Bronchial epithelial cell (primary cell): ENCODE measurements at regions not wholly inside any gene's neighbourhood (a gene's known extent, or its start where the extent isn't known, plus 50 kb on each side); places are given as distances from the start of the nearest gene placed in this dataset.
A peak's percentile ranks its signal among the peaks of the same experiment; 100 is the strongest.

Experiments used
- DNase-seq: peaks from one replicate; pipeline ENCODE4 v3.0.0-alpha.2; 2010; ENCODE audit warnings: low read depth
- FAIRE-seq: peaks from 2 replicates; lab custom pipeline; 2011; peaks lifted over from hg19 to GRCh38; lab: Jason Lieb, UNC
- H3K27me3 ChIP-seq: 2 replicates; pipeline ENCODE4 v1.5.1; 2011; ENCODE audit warnings: low read length; ENCODE audit not compliant: control insufficient read depth, insufficient read depth
- H3K36me3 ChIP-seq: 2 replicates; pipeline ENCODE4 v1.5.1; 2011; ENCODE audit warnings: low read length; ENCODE audit not compliant: control insufficient read depth, insufficient read depth
- H3K4me3 ChIP-seq: 2 replicates; pipeline ENCODE4 v1.5.1; 2011; ENCODE audit warnings: mild to moderate bottlenecking, low read depth, low read length, control low read depth
- CTCF ChIP-seq: IDR thresholded peaks from 2 replicates; pipeline ENCODE4 v1.5.1; 2011; ENCODE audit warnings: mild to moderate bottlenecking, moderate library complexity, low read length, control low read depth, inconsistent platforms; ENCODE audit not compliant: insufficient read depth, severe bottlenecking

GRCh38 chr4:99722006-99722405, 64.4 kb upstream of the C4orf54 start:
- Histone ChIP-seq H3K27me3 (no peaks in the 10 kb centered on the region), H3K4me3 (no peak overlapping the region), H3K36me3 (no peaks in the 10 kb centered on the region)
- peak; percentile 69 for DNase-seq
- FAIRE-seq: no peak
- TF ChIP-seq CTCF: no peak

GRCh38 chr4:99720206-99720605, 62.6 kb upstream of the C4orf54 start:
- DNase-seq (no peak), FAIRE-seq (no peak)
- no peak overlapping the region for H3K4me3 ChIP-seq
- no peaks in the 10 kb centered on the region for H3K36me3 ChIP-seq
- TF ChIP-seq CTCF: no peak
- no peaks in the 10 kb centered on the region for H3K27me3 ChIP-seq

GRCh38 chr4:99716996-99717395, 59.4 kb upstream of the C4orf54 start:
- FAIRE-seq (no peak), DNase-seq (no peak)
- Histone ChIP-seq H3K36me3 (no peaks in the 10 kb centered on the region), H3K4me3 (no peak overlapping the region), H3K27me3 (no peaks in the 10 kb centered on the region)
- no peak for TF ChIP-seq CTCF

- no peak for FAIRE-seq
- H3K36me3 ChIP-seq: no peaks in the 10 kb centered on the region
Observed at GRCh38 chr4:99715286-99715685, 57.7 kb upstream of the C4orf54 start.

GRCh38 chr4:99714179-99714578, 56.6 kb upstream of the C4orf54 start:
- no peak for FAIRE-seq
- Histone ChIP-seq H3K4me3 (no peak overlapping the region), H3K36me3 (no peaks in the 10 kb centered on the region), H3K27me3 (no peaks in the 10 kb centered on the region)
- DNase-seq: no peak
- TF ChIP-seq CTCF: no peak

More at GRCh38 chr4:99715286-99715685, 57.7 kb upstream of the C4orf54 start:
- DNase-seq: peak; percentile 79
- H3K4me3 ChIP-seq: no peak overlapping the region
- no peak for TF ChIP-seq CTCF
- H3K27me3 ChIP-seq: no peaks in the 10 kb centered on the region

DNA sequence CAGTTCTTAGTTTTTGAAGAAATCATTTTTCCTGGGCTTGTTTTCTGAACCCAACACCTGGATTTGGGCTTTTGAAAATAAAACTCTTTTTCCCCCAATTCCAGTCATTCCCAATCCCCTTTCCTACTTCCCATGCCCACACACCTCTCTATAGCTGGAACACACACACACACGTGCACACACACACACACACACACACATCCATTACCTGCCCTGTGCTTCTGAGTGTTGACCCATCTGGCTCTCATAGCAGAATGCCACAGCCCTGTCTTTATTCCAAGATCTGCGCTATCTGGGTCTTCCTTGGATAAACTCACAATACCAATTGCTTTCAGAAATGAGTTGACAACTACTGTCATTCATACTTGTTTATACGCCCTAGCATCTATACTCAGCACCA, 54.9 kb upstream of the C4orf54 start:
- FAIRE-seq (no peak), DNase-seq (no peak)
- no peak for TF ChIP-seq CTCF

More for the DNA sequence above, 54.9 kb upstream of the C4orf54 start:
- H3K27me3 ChIP-seq: no peaks in the 10 kb centered on the region
- H3K36me3 ChIP-seq: no peaks in the 10 kb centered on the region
- H3K4me3 ChIP-seq: no peak overlapping the region
